ENCODE measurements at regions not wholly inside any gene's neighbourhood (a gene's known extent, or its start where the extent isn't known, plus 50 kb on each side); places are given as distances from the start of the nearest gene placed in this dataset.

- Histone ChIP-seq H3K4me1 (ENCODE audit: control insufficient read depth, insufficient read depth, low read length, unreplicated experiment) (peaks cover 27% of the 10 kb centered on the region), H3K27me3 (ENCODE audit: insufficient read depth, low read length) (no peaks in the 10 kb centered on the region), H3K27ac (ENCODE audit: low read depth, low read length) (no peak overlapping the region), H3K36me3 (ENCODE audit: insufficient read depth, low read length) (no peaks in the 10 kb centered on the region), H3K79me2 (ENCODE audit: control insufficient read depth, insufficient read depth, low read length, unreplicated experiment) (no peaks in the 10 kb centered on the region), H2AFZ (ENCODE audit: low read length, unreplicated experiment) (no peak overlapping the region), H3K4me3 (ENCODE audit: low read depth, low read length) (peak overlapping the region; percentile 16; the same call in 1 of the 2 replicates)
Measured at GRCh38 chr5:68086857-68087256, 128.7 kb upstream of the PIK3R1 start.

GRCh38 chr5:68086439-68086838, 129.1 kb upstream of the PIK3R1 start:
- Histone ChIP-seq H3K4me1 (ENCODE audit: control insufficient read depth, insufficient read depth, low read length, unreplicated experiment) (peaks cover 27% of the 10 kb centered on the region), H3K79me2 (ENCODE audit: control insufficient read depth, insufficient read depth, low read length, unreplicated experiment) (no peaks in the 10 kb centered on the region), H3K27me3 (ENCODE audit: insufficient read depth, low read length) (no peaks in the 10 kb centered on the region), H3K36me3 (ENCODE audit: insufficient read depth, low read length) (no peaks in the 10 kb centered on the region), H3K27ac (ENCODE audit: low read depth, low read length) (no peak overlapping the region), H3K4me3 (ENCODE audit: low read depth, low read length) (peak overlapping the region; percentile 16; the same call in 1 of the 2 replicates), H2AFZ (ENCODE audit: low read length, unreplicated experiment) (no peak overlapping the region)

- no peaks in the 10 kb centered on the region for H3K79me2 ChIP-seq (ENCODE audit: control insufficient read depth, insufficient read depth, low read length, unreplicated experiment)
- no peak overlapping the region for H3K4me3 ChIP-seq (ENCODE audit: low read depth, low read length)
- H2AFZ ChIP-seq (ENCODE audit: low read length, unreplicated experiment) = no peak overlapping the region
- no peaks in the 10 kb centered on the region for H3K27me3 ChIP-seq (ENCODE audit: insufficient read depth, low read length)
- H3K4me1 ChIP-seq (ENCODE audit: control insufficient read depth, insufficient read depth, low read length, unreplicated experiment) = peaks cover 27% of the 10 kb centered on the region
- no peaks in the 10 kb centered on the region for H3K36me3 ChIP-seq (ENCODE audit: insufficient read depth, low read length)
- no peak overlapping the region for H3K27ac ChIP-seq (ENCODE audit: low read depth, low read length)
Measured at GRCh38 chr5:68084396-68084795, 131.2 kb upstream of the PIK3R1 start.

- H3K79me2 ChIP-seq (ENCODE audit: control insufficient read depth, insufficient read depth, low read length, unreplicated experiment) = no peaks in the 10 kb centered on the region
- no peak overlapping the region for H3K27ac ChIP-seq (ENCODE audit: low read depth, low read length)
- H3K36me3 ChIP-seq (ENCODE audit: insufficient read depth, low read length) = no peaks in the 10 kb centered on the region
- H3K4me3 ChIP-seq (ENCODE audit: low read depth, low read length) = no peak overlapping the region
- H3K27me3 ChIP-seq (ENCODE audit: insufficient read depth, low read length) = no peaks in the 10 kb centered on the region; the same call in 1 of the 2 replicates
- H2AFZ ChIP-seq (ENCODE audit: low read length, unreplicated experiment) = no peak overlapping the region
- no peaks in the 10 kb centered on the region for H3K4me1 ChIP-seq (ENCODE audit: control insufficient read depth, insufficient read depth, low read length, unreplicated experiment)
Measured at GRCh38 chr5:68080282-68081050, 135.1 kb upstream of the PIK3R1 start.

GRCh38 chr5:68077349-68077894, 138.1 kb upstream of the PIK3R1 start:
- H3K36me3 ChIP-seq (ENCODE audit: insufficient read depth, low read length) = no peaks in the 10 kb centered on the region
- no peak overlapping the region for H2AFZ ChIP-seq (ENCODE audit: low read length, unreplicated experiment)
- no peaks in the 10 kb centered on the region for H3K79me2 ChIP-seq (ENCODE audit: control insufficient read depth, insufficient read depth, low read length, unreplicated experiment)
- no peaks in the 10 kb centered on the region; the same call in 1 of the 2 replicates for H3K27me3 ChIP-seq (ENCODE audit: insufficient read depth, low read length)
- no peak overlapping the region for H3K4me3 ChIP-seq (ENCODE audit: low read depth, low read length)
- peaks cover 8% of the 10 kb centered on the region for H3K4me1 ChIP-seq (ENCODE audit: control insufficient read depth, insufficient read depth, low read length, unreplicated experiment)
- H3K27ac ChIP-seq (ENCODE audit: low read depth, low read length) = no peak overlapping the region

GRCh38 chr5:68074633-68075032, 140.9 kb upstream of the PIK3R1 start:
- Histone ChIP-seq H3K27ac (ENCODE audit: low read depth, low read length) (no peak overlapping the region), H3K4me3 (ENCODE audit: low read depth, low read length) (no peak overlapping the region), H3K79me2 (ENCODE audit: control insufficient read depth, insufficient read depth, low read length, unreplicated experiment) (no peaks in the 10 kb centered on the region), H3K4me1 (ENCODE audit: control insufficient read depth, insufficient read depth, low read length, unreplicated experiment) (peaks cover 16% of the 10 kb centered on the region), H2AFZ (ENCODE audit: low read length, unreplicated experiment) (no peak overlapping the region), H3K36me3 (ENCODE audit: insufficient read depth, low read length) (no peaks in the 10 kb centered on the region), H3K27me3 (ENCODE audit: insufficient read depth, low read length) (no peaks in the 10 kb centered on the region; the same call in 1 of the 2 replicates)

DNA sequence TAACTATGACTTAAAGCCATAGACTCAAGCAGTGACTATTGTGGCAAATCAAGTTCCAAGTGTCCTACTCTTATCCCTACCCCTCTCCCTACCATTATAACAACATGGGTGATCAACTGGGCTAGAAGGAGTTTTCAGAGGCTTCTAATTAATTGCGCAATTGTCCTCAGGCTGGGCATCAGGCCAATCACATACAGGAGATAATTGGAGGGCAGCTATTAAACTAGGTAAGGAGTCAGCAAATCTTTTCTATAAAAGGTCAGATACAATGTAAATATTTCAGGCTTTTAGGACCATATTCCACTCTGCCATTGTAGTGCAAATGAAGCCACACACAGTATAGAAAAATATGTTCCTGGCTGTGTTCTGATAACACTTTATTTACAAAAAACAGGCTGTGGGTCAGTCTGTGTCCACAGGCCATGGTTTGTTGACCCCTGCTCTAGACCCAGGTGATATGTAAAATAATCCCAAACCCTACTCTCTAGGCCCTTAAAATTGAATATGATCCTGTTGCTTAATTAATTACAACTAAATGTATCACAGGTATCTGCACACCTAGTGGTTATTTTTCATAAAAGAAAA, 141.4 kb upstream of the PIK3R1 start:
- H2AFZ ChIP-seq (ENCODE audit: low read length, unreplicated experiment) = no peak overlapping the region
- no peaks in the 10 kb centered on the region for H3K79me2 ChIP-seq (ENCODE audit: control insufficient read depth, insufficient read depth, low read length, unreplicated experiment)
- peaks cover 16% of the 10 kb centered on the region for H3K4me1 ChIP-seq (ENCODE audit: control insufficient read depth, insufficient read depth, low read length, unreplicated experiment)
- H3K27ac ChIP-seq (ENCODE audit: low read depth, low read length) = no peak overlapping the region
- no peaks in the 10 kb centered on the region; the same call in 1 of the 2 replicates for H3K27me3 ChIP-seq (ENCODE audit: insufficient read depth, low read length)
- no peak overlapping the region for H3K4me3 ChIP-seq (ENCODE audit: low read depth, low read length)
- no peaks in the 10 kb centered on the region for H3K36me3 ChIP-seq (ENCODE audit: insufficient read depth, low read length)

GRCh38 chr5:68071736-68072135, 143.8 kb upstream of the PIK3R1 start:
- Histone ChIP-seq H3K79me2 (ENCODE audit: control insufficient read depth, insufficient read depth, low read length, unreplicated experiment) (no peaks in the 10 kb centered on the region), H3K27ac (ENCODE audit: low read depth, low read length) (no peak overlapping the region), H2AFZ (ENCODE audit: low read length, unreplicated experiment) (no peak overlapping the region), H3K4me3 (ENCODE audit: low read depth, low read length) (no peak overlapping the region), H3K36me3 (ENCODE audit: insufficient read depth, low read length) (no peaks in the 10 kb centered on the region), H3K4me1 (ENCODE audit: control insufficient read depth, insufficient read depth, low read length, unreplicated experiment) (peaks cover 16% of the 10 kb centered on the region), H3K27me3 (ENCODE audit: insufficient read depth, low read length) (no peaks in the 10 kb centered on the region)

- peak overlapping the region; percentile 62 for H2AFZ ChIP-seq (ENCODE audit: low read length, unreplicated experiment)
- H3K4me3 ChIP-seq (ENCODE audit: low read depth, low read length) = no peak overlapping the region
- no peaks in the 10 kb centered on the region for H3K79me2 ChIP-seq (ENCODE audit: control insufficient read depth, insufficient read depth, low read length, unreplicated experiment)
- peaks cover 16% of the 10 kb centered on the region for H3K4me1 ChIP-seq (ENCODE audit: control insufficient read depth, insufficient read depth, low read length, unreplicated experiment)
- H3K27ac ChIP-seq (ENCODE audit: low read depth, low read length) = 0 out of 2 replicates have a peak overlapping the region, but pooled peaks have one; percentile 4
- no peaks in the 10 kb centered on the region for H3K36me3 ChIP-seq (ENCODE audit: insufficient read depth, low read length)
- H3K27me3 ChIP-seq (ENCODE audit: insufficient read depth, low read length) = no peaks in the 10 kb centered on the region
Measured at GRCh38 chr5:68071282-68071632, 144.3 kb upstream of the PIK3R1 start.

- Histone ChIP-seq H3K36me3 (ENCODE audit: insufficient read depth, low read length) (no peaks in the 10 kb centered on the region), H3K4me3 (ENCODE audit: low read depth, low read length) (no peak overlapping the region), H2AFZ (ENCODE audit: low read length, unreplicated experiment) (peak overlapping the region; percentile 62), H3K79me2 (ENCODE audit: control insufficient read depth, insufficient read depth, low read length, unreplicated experiment) (no peaks in the 10 kb centered on the region), H3K4me1 (ENCODE audit: control insufficient read depth, insufficient read depth, low read length, unreplicated experiment) (peaks cover 16% of the 10 kb centered on the region), H3K27me3 (ENCODE audit: insufficient read depth, low read length) (no peaks in the 10 kb centered on the region), H3K27ac (ENCODE audit: low read depth, low read length) (0 out of 2 replicates have a peak overlapping the region, but pooled peaks have one; percentile 4)
Measured at GRCh38 chr5:68070591-68071281, 144.8 kb upstream of the PIK3R1 start.
